Panc1 (cell line): ENCODE measurements at regions not wholly inside any gene's neighbourhood (a gene's known extent, or its start where the extent isn't known, plus 50 kb on each side); places are given as distances from the start of the nearest gene placed in this dataset.

Experiments
- ATAC-seq: fragments of 200-7000 bp; cut with Tn5 transposase; 2 replicates; pipeline ENCODE4 v1.9.1; 2020; ENCODE audit warnings: mild to moderate bottlenecking, moderate library complexity
- BruUV-seq: library from RNA; stranded (reverse); fragments of 400-500 nt; replicated peaks from 2 replicates; lab custom pipeline; 2021; lab: Mats Ljungman, UMichigan
- CTCF ChIA-PET: fragments of 300-600 bp; sonication (Branson Sonifier 250); formaldehyde crosslinking; loops from one replicate; lab custom pipeline; 2022; ENCODE audit warnings: antibody characterized with exemption; lab: Charles Lee
- POLR2A ChIA-PET: fragments of 300-600 bp; sonication (Branson Sonifier 250); formaldehyde crosslinking; loops from one replicate; lab custom pipeline; 2022; ENCODE audit warnings: antibody characterized with exemption; lab: Charles Lee
- DNase-seq: peaks from one replicate; pipeline ENCODE4 v3.0.0-alpha.2; 2010; ENCODE audit warnings: low read depth, low spot score
- H3K27ac ChIP-seq: 2 replicates; pipeline ENCODE4 v1.5.1; 2011; ENCODE audit warnings: mild to moderate bottlenecking, low read length, inconsistent platforms
- H3K27me3 ChIP-seq: fragments of 200-500 bp; sonication (Bioruptor generic); 2 replicates; pipeline ENCODE4 v1.6.0; 2014; ENCODE audit warnings: low read length, inconsistent platforms; ENCODE audit not compliant: control insufficient read depth, insufficient read depth
- H3K36me3 ChIP-seq: fragments of 200-500 bp; sonication (Bioruptor generic); 2 replicates; pipeline ENCODE4 v1.5.1; 2014; ENCODE audit warnings: inconsistent platforms, mild to moderate bottlenecking, low read length, moderate library complexity; ENCODE audit not compliant: control insufficient read depth, insufficient read depth
- H3K4me1 ChIP-seq: 2 replicates; pipeline ENCODE4 v1.5.1; 2011; ENCODE audit warnings: inconsistent platforms, mild to moderate bottlenecking, low read length, moderate library complexity; ENCODE audit not compliant: control insufficient read depth, insufficient read depth
- H3K4me3 ChIP-seq, 2 experiments: 2 replicates each; pipeline ENCODE4 v1.5.1; 2011 to 2012; ENCODE audit warnings: low read depth in 2 of 2, low read length in 2 of 2, mild to moderate bottlenecking in 2 of 2, inconsistent platforms in 1 of 2, moderate library complexity in 1 of 2
- H3K9me3 ChIP-seq: fragments of 200-500 bp; sonication (Bioruptor generic); 2 replicates; pipeline ENCODE4 v1.5.1; 2014; ENCODE audit warnings: low read depth, mild to moderate bottlenecking, inconsistent platforms, low read length, moderate library complexity; ENCODE audit not compliant: control insufficient read depth, insufficient read depth
- POLR2AphosphoS5 ChIP-seq: IDR thresholded peaks from 2 replicates; pipeline ENCODE4 v1.6.1; 2012; ENCODE audit warnings: mild to moderate bottlenecking, low read depth, low read length, moderate library complexity
- SIN3A ChIP-seq: IDR thresholded peaks from 2 replicates; pipeline ENCODE4 v1.6.1; 2012; ENCODE audit warnings: low read depth, mild to moderate bottlenecking, low read length, moderate library complexity, borderline replicate concordance; ENCODE audit not compliant: insufficient read depth
- TCF7L2 ChIP-seq: IDR thresholded peaks from 2 replicates; pipeline ENCODE4 v1.6.1; 2011; ENCODE audit warnings: mild to moderate bottlenecking, low read depth, low read length, inconsistent platforms
- in situ Hi-C: cut with HindIII; loops from 2 replicates; pipeline ENCODE4 v1.10.0; 2016; ENCODE audit warnings: low sequenced_read_pairs, low pct_unique_long_range_greater_than_20kb
- intact Hi-C: fragments of 100-400 bp; cut with micrococcal nuclease; formaldehyde crosslinking; loops from one replicate; pipeline ENCODE4 v1.10.0; 2022; ENCODE audit not compliant: unreplicated experiment
- TF ChIP-seq, protein P1 (sequence below), 2 experiments: IDR thresholded peaks; 2 replicates each; pipeline ENCODE4 v1.6.1; 2011 to 2012; ENCODE audit warnings: low read depth in 2 of 2, control low read depth in 1 of 2, low read length in 1 of 2, mild to moderate bottlenecking in 1 of 2, moderate library complexity in 1 of 2; ENCODE audit not compliant: insufficient read depth in 1 of 2
- TF ChIP-seq, protein P2 (sequence below): fragments of 450-650 bp; IDR thresholded peaks from 2 replicates; pipeline ENCODE4 v1.5.1; 2017; ENCODE audit warnings: mild to moderate bottlenecking

DNA sequence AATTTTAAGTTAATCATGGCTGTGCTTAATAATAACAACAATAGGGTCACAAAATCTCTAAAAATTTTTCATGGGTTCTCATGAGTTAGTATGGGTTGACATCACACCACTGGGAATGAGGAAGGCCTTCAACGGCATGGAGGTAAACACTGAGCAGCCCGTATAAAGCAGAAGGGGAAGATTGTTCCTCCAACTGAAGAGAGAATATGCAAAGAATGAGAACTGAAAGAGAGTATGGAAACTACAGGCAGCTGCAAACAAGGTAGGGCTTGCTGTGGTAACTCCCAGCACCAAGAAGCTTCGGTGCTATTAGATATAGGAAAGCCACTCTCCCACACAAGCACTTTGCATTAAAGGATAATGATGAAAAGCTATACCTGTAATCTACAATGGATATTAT lies 1242.3 kb upstream of the CELF4 start:
- ChIA-PET CTCF (no interaction called here), POLR2A (no interaction called here)
- H3K27me3 ChIP-seq = no peaks in the 10 kb centered on the region
- in situ Hi-C loops (no loop called here), intact Hi-C loops (no loop called here)
- no peak overlapping the region for H3K27ac ChIP-seq
- no peaks in the 10 kb centered on the region for H3K4me1 ChIP-seq
- ATAC-seq (no peak), DNase-seq (no peak)
- H3K4me3 ChIP-seq = no peak overlapping the region
- no TSS peak for BruUV-seq
- H3K9me3 ChIP-seq = no peaks in the 10 kb centered on the region
- TF ChIP-seq SIN3A = no peak
- TF ChIP-seq, protein P1, sequence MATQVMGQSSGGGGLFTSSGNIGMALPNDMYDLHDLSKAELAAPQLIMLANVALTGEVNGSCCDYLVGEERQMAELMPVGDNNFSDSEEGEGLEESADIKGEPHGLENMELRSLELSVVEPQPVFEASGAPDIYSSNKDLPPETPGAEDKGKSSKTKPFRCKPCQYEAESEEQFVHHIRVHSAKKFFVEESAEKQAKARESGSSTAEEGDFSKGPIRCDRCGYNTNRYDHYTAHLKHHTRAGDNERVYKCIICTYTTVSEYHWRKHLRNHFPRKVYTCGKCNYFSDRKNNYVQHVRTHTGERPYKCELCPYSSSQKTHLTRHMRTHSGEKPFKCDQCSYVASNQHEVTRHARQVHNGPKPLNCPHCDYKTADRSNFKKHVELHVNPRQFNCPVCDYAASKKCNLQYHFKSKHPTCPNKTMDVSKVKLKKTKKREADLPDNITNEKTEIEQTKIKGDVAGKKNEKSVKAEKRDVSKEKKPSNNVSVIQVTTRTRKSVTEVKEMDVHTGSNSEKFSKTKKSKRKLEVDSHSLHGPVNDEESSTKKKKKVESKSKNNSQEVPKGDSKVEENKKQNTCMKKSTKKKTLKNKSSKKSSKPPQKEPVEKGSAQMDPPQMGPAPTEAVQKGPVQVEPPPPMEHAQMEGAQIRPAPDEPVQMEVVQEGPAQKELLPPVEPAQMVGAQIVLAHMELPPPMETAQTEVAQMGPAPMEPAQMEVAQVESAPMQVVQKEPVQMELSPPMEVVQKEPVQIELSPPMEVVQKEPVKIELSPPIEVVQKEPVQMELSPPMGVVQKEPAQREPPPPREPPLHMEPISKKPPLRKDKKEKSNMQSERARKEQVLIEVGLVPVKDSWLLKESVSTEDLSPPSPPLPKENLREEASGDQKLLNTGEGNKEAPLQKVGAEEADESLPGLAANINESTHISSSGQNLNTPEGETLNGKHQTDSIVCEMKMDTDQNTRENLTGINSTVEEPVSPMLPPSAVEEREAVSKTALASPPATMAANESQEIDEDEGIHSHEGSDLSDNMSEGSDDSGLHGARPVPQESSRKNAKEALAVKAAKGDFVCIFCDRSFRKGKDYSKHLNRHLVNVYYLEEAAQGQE (IDR thresholded peaks at IDR 0.05; ENCODE audit: insufficient read depth in 1 of 2, low read depth in 2 of 2, low read length in 1 of 2) = no peak
- TF ChIP-seq, protein P2, sequence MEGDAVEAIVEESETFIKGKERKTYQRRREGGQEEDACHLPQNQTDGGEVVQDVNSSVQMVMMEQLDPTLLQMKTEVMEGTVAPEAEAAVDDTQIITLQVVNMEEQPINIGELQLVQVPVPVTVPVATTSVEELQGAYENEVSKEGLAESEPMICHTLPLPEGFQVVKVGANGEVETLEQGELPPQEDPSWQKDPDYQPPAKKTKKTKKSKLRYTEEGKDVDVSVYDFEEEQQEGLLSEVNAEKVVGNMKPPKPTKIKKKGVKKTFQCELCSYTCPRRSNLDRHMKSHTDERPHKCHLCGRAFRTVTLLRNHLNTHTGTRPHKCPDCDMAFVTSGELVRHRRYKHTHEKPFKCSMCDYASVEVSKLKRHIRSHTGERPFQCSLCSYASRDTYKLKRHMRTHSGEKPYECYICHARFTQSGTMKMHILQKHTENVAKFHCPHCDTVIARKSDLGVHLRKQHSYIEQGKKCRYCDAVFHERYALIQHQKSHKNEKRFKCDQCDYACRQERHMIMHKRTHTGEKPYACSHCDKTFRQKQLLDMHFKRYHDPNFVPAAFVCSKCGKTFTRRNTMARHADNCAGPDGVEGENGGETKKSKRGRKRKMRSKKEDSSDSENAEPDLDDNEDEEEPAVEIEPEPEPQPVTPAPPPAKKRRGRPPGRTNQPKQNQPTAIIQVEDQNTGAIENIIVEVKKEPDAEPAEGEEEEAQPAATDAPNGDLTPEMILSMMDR = no peak
- TF ChIP-seq TCF7L2 = no peak
- no peak for TF ChIP-seq POLR2AphosphoS5
- no peaks in the 10 kb centered on the region; the same call in 1 of the 2 replicates for H3K36me3 ChIP-seq

DNA sequence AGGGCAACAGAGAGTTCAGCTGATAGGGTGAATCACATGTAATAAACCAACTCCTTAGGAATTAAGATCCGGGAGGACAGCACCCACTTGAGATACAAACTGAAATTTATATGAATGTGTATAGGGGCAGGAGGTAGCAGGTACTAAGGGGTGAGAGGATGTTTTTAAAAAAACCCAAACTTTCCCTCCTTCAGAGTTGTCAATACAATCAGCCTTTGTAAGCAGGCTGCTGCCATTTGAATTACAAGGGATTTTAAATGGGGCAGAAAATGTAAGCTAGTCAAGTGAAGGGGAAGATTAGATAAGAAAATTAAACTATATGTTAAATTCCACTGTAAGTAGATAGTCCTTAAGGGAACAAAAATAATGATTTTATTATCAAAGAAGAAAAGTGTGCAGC lies 1239.7 kb upstream of the CELF4 start:
- H3K9me3 ChIP-seq = no peaks in the 10 kb centered on the region
- DNase-seq = no peak
- no peak overlapping the region for H3K27ac ChIP-seq
- intact Hi-C loops (no loop called here), in situ Hi-C loops (no loop called here)
- no peaks in the 10 kb centered on the region for H3K36me3 ChIP-seq
- no peaks in the 10 kb centered on the region for H3K27me3 ChIP-seq
- ATAC-seq = no peak
- no TSS peak for BruUV-seq
- no peak for TF ChIP-seq SIN3A
- TF ChIP-seq, protein P1 (IDR thresholded peaks at IDR 0.05; ENCODE audit: insufficient read depth in 1 of 2, low read depth in 2 of 2, low read length in 1 of 2) = no peak
- no peak for TF ChIP-seq POLR2AphosphoS5
- TF ChIP-seq TCF7L2 = no peak
- TF ChIP-seq, protein P2 = no peak
- H3K4me3 ChIP-seq = no peak overlapping the region
- ChIA-PET POLR2A (no interaction called here), CTCF (no interaction called here)
- no peaks in the 10 kb centered on the region for H3K4me1 ChIP-seq
